ENCODE measurements at regions not wholly inside any gene's neighbourhood (a gene's known extent, or its start where the extent isn't known, plus 50 kb on each side); places are given as distances from the start of the nearest gene placed in this dataset.

GRCh38 chr6:134631398-134631924 lies 313.5 kb upstream of the SGK1 start (continued):
- TF ChIP-seq SP2 (IDR thresholded peaks at IDR 0.05; ENCODE audit: low read length) (no peak), EP300 (IDR thresholded peaks at IDR 0.05; ENCODE audit: borderline replicate concordance in 1 of 2, low read depth in 2 of 2, low read length in 2 of 2) (no peak)
